Astrocyte of the cerebellum (primary cell): ENCODE measurements at regions not wholly inside any gene's neighbourhood (a gene's known extent, or its start where the extent isn't known, plus 50 kb on each side); places are given as distances from the start of the nearest gene placed in this dataset.
"Not testable (repeated sequence)": the region's sequence is repeated elsewhere in the genome, so short reads cannot be mapped to it uniquely, and the experiment has no call there.

Experiments
- DNase-seq: peaks from one replicate; pipeline ENCODE4 v3.0.0-alpha.2; 2011; ENCODE audit warnings: low read depth
- H3K4me3 ChIP-seq: 2 replicates; pipeline ENCODE4 v1.5.1; 2011; ENCODE audit warnings: mild to moderate bottlenecking, low read depth, low read length, moderate library complexity
- in situ Hi-C: cut with HindIII; loops from 2 replicates; pipeline ENCODE4 v1.10.0; 2017; ENCODE audit warnings: low sequenced_read_pairs
- TF ChIP-seq, protein P1 (sequence below): IDR thresholded peaks from 2 replicates; pipeline ENCODE4 v1.5.1; 2012; ENCODE audit warnings: low read length, low read depth, moderate library complexity, mild to moderate bottlenecking; ENCODE audit errors: missing control alignments

- in situ Hi-C loops = no loop called here
- no peak overlapping the region for H3K4me3 ChIP-seq
- TF ChIP-seq, protein P1, sequence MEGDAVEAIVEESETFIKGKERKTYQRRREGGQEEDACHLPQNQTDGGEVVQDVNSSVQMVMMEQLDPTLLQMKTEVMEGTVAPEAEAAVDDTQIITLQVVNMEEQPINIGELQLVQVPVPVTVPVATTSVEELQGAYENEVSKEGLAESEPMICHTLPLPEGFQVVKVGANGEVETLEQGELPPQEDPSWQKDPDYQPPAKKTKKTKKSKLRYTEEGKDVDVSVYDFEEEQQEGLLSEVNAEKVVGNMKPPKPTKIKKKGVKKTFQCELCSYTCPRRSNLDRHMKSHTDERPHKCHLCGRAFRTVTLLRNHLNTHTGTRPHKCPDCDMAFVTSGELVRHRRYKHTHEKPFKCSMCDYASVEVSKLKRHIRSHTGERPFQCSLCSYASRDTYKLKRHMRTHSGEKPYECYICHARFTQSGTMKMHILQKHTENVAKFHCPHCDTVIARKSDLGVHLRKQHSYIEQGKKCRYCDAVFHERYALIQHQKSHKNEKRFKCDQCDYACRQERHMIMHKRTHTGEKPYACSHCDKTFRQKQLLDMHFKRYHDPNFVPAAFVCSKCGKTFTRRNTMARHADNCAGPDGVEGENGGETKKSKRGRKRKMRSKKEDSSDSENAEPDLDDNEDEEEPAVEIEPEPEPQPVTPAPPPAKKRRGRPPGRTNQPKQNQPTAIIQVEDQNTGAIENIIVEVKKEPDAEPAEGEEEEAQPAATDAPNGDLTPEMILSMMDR = no peak
- no peak for DNase-seq
Observed at GRCh38 chr10:44745920-44746319, 165.2 kb upstream of the TMEM72 start.

- in situ Hi-C loops = no loop called here
- H3K4me3 ChIP-seq = no peak overlapping the region
- no peak for DNase-seq
- TF ChIP-seq, protein P1 = no peak
Observed at GRCh38 chr10:44747593-44748172, 163.5 kb upstream of the TMEM72 start.

DNA sequence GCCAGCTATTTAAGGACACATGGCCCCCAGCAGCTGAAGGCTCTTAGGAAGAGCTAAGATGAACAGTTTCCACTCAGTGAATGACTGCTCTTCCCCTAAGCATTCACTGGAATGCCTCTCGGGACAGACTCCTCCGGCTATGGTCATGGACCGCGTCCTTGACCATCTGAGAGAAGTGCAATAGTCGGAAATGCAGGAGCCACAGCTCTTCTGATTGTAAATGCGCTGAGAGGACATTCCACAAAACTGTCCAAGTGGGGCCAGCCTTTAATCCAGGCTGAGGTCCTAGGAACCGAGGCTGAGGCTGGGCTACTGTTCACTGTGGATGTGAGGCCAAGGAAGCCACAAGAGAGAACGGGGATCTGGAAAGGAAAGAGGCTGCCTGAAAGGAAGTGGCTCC, 162.0 kb upstream of the TMEM72 start:
- TF ChIP-seq, protein P1 = no peak
- no peak for DNase-seq
- in situ Hi-C loops = no loop called here
- H3K4me3 ChIP-seq = no peak overlapping the region

GRCh38 chr10:44752451-44753441, 158.4 kb upstream of the TMEM72 start:
- no peak overlapping the region for H3K4me3 ChIP-seq
- TF ChIP-seq, protein P1 = no peak
- peak; percentile 94 for DNase-seq
- in situ Hi-C loops = no loop called here

DNA sequence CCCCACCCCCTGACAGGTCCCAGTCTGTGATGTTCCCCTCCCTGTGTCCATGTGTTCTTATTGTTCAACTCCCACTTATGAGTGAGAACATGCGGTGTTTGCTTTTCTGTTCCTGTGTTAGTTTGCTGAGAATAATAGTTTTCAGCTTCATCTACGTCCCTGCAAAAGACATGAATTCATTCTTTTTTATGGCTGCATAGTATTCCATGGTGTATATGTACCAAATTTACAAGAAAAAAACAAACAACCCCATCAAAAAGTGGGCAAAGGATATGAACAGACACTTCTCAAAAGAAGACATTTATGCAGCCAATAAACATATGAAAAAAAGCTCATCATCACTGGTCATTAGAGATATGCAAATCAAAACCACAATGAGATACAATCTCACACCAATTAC, 156.8 kb upstream of the TMEM72 start:
- H3K4me3 ChIP-seq, in situ Hi-C loops, DNase-seq: not testable (repeated sequence)

GRCh38 chr10:44755481-44755880, 155.7 kb upstream of the TMEM72 start:
- H3K4me3 ChIP-seq = no peak overlapping the region
- no peak for DNase-seq
- TF ChIP-seq, protein P1 = no peak
- in situ Hi-C loops = no loop called here

DNA sequence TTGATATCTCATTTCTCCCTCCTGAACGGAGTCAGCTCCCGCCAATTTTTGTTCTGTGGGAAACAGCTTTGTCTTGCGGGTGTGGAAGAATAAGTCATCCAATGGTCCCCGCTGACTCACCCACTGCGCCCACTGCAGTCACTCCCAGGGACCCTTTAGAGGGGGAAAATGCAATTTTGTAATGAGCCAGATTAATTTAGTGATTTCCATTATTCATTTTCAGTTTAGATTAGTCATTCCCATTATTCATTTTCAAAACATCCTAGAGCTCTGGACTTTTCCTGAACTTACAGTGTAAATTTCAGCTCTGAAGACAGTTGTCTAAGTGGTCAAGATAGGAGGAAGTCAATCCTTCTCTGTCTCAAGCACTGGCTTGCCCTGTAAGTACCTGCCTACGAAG, 154.9 kb upstream of the TMEM72 start:
- TF ChIP-seq, protein P1 = no peak
- in situ Hi-C loops = no loop called here
- DNase-seq = no peak
- H3K4me3 ChIP-seq = no peak overlapping the region
